ENCODE measurements at regions not wholly inside any gene's neighbourhood (a gene's known extent, or its start where the extent isn't known, plus 50 kb on each side); places are given as distances from the start of the nearest gene placed in this dataset.

GRCh38 chr9:31321256-31321655, 1063.2 kb upstream of the ACO1 start:
- TF ChIP-seq, protein P1, sequence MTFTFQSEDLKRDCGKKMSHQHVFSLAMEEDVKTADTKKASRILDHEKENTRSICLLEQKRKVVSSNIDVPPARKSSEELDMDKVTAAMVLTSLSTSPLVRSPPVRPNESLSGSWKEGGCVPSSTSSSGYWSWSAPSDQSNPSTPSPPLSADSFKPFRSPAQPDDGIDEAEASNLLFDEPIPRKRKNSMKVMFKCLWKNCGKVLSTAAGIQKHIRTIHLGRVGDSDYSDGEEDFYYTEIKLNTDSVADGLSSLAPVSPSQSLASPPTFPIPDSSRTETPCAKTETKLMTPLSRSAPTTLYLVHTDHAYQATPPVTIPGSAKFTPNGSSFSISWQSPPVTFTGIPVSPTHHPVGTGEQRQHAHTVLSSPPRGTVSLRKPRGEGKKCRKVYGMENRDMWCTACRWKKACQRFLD (CRISPR knock-in tag; IDR thresholded peaks at IDR 0.05; ENCODE audit: borderline replicate concordance) = no peak
- no peak for TF ChIP-seq ATF4 (CRISPR knock-in tag; IDR thresholded peaks at IDR 0.05)
- TF ChIP-seq REXO4 (CRISPR knock-in tag; IDR thresholded peaks at IDR 0.05; ENCODE audit: borderline replicate concordance) = no peak
